Gastroesophageal sphincter (tissue), 3 donors: ENCODE measurements at regions not wholly inside any gene's neighbourhood (a gene's known extent, or its start where the extent isn't known, plus 50 kb on each side); places are given as distances from the start of the nearest gene placed in this dataset.

Experiments
- CTCF ChIP-seq, 4 experiments: fragments of 200-600 bp in 2 of 4; fragments of 450-650 bp in 2 of 4; sonication (generic) in 1 of 4; IDR thresholded peaks; one replicate each; pipeline ENCODE4 v1.5.1; 2017 to 2019; ENCODE audit warnings: antibody characterized with exemption in 4 of 4, mild to moderate bottlenecking in 2 of 4, moderate library complexity in 2 of 4
- EP300 ChIP-seq: sonication (generic); formaldehyde crosslinking; IDR thresholded peaks from one replicate; pipeline ENCODE4 v1.6.1; 2017; ENCODE audit warnings: antibody characterized with exemption, mild to moderate bottlenecking
- POLR2A ChIP-seq, 2 donors: fragments of 450-650 bp; IDR thresholded peaks; one replicate each; pipeline ENCODE4 v1.6.1; 2017; ENCODE audit warnings: antibody characterized with exemption in 2 of 2, mild to moderate bottlenecking in 2 of 2, moderate library complexity in 1 of 2
- POLR2AphosphoS5 ChIP-seq: sonication (generic); formaldehyde crosslinking; IDR thresholded peaks from one replicate; pipeline ENCODE4 v1.6.1; 2017; ENCODE audit warnings: antibody characterized with exemption

GRCh38 chr5:124591583-124591982 lies 154.9 kb downstream of the ZNF608 start:
- TF ChIP-seq EP300, result no peak
- TF ChIP-seq CTCF (IDR thresholded peaks at IDR 0.05), result no peak
- TF ChIP-seq POLR2AphosphoS5, result no peak
- TF ChIP-seq POLR2A (IDR thresholded peaks at IDR 0.05), result no peak
